SK-N-MC (cell line): ENCODE measurements at regions not wholly inside any gene's neighbourhood (a gene's known extent, or its start where the extent isn't known, plus 50 kb on each side); places are given as distances from the start of the nearest gene placed in this dataset.

Experiments used
- DNase-seq: peaks from one replicate; pipeline ENCODE4 v3.0.0-alpha.2; 2011; ENCODE audit warnings: low read depth, low spot score
- H3K27ac ChIP-seq: fragments of 200-600 bp; sonication (generic); 2 replicates; pipeline ENCODE4 v1.5.1; 2016; ENCODE audit warnings: mixed run types
- H3K36me3 ChIP-seq: fragments of 200-600 bp; sonication (generic); 2 replicates; pipeline ENCODE4 v1.6.1; 2017; ENCODE audit warnings: antibody characterized with exemption, low read length, mixed read lengths; ENCODE audit not compliant: insufficient read depth
- H3K4me3 ChIP-seq: fragments of 200-600 bp; sonication (generic); 2 replicates; pipeline ENCODE4 v1.5.1; 2016
- H3K9ac ChIP-seq: fragments of 200-600 bp; sonication (generic); 2 replicates; pipeline ENCODE4 v1.8.0; 2017; ENCODE audit warnings: mixed run types, mixed read lengths; ENCODE audit not compliant: insufficient read length
- H3K9me3 ChIP-seq: fragments of 200-600 bp; sonication (generic); 2 replicates; pipeline ENCODE4 v1.6.1; 2017; ENCODE audit warnings: low read depth, mild to moderate bottlenecking, antibody characterized with exemption, low read length, moderate library complexity, mixed read lengths
- EZH2 ChIP-seq: fragments of 200-600 bp; sonication (generic); IDR thresholded peaks from one replicate; pipeline ENCODE4 v1.6.1; 2017; ENCODE audit warnings: antibody characterized with exemption
- FOXP2 ChIP-seq: optimal IDR thresholded peaks from 2 replicates; pipeline ENCODE3; 2011; ENCODE audit warnings: mild to moderate bottlenecking, moderate library complexity; ENCODE audit not compliant: insufficient read depth; ENCODE audit errors: extremely low read length, control extremely low read depth
- POLR2AphosphoS5 ChIP-seq: IDR thresholded peaks from 2 replicates; pipeline ENCODE4 v1.6.1; 2012; ENCODE audit warnings: mild to moderate bottlenecking, low read depth, low read length, borderline replicate concordance

DNA sequence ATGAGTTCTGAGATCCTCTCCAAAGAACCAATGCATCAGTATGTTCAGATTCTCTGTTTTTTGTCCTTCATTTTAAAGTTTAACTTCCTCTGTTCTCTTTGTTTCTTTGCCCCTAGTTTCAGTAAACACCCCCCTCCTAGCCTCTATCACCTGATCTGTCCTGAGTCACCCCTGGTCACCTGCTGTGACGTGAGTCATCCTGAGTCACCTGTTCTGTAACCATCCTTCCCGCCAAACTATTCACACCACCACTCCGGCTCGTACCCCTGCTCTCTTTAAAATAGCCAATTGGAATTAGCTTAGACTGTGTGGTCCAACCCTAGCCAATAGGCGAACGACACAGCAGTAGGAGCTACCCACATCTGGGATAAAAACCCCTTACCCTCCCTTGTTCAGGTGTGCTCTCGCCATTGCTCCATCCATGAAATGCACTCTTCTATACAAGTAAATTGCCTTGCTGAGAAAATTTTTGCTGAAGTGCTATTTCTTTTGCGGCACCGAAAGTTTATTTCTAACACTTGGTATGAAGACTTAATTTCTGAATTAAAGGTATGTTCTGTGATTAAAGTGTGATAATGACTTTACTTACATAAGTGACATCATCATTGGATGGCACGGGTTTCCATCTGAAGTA is 318.4 kb downstream of the AASDHPPT start:
- H3K36me3 ChIP-seq: no peaks in the 10 kb centered on the region
- no peaks in the 10 kb centered on the region for H3K9me3 ChIP-seq
- no peak for DNase-seq
- no peak overlapping the region for H3K9ac ChIP-seq
- H3K27ac ChIP-seq: no peak overlapping the region
- TF ChIP-seq FOXP2: no peak
- H3K4me3 ChIP-seq: no peak overlapping the region

- H3K27ac ChIP-seq: no peak overlapping the region
- no peak overlapping the region for H3K9ac ChIP-seq
- H3K4me3 ChIP-seq: no peak overlapping the region
Observed at GRCh38 chr11:106397787-106398501, 320.5 kb downstream of the AASDHPPT start.

DNA sequence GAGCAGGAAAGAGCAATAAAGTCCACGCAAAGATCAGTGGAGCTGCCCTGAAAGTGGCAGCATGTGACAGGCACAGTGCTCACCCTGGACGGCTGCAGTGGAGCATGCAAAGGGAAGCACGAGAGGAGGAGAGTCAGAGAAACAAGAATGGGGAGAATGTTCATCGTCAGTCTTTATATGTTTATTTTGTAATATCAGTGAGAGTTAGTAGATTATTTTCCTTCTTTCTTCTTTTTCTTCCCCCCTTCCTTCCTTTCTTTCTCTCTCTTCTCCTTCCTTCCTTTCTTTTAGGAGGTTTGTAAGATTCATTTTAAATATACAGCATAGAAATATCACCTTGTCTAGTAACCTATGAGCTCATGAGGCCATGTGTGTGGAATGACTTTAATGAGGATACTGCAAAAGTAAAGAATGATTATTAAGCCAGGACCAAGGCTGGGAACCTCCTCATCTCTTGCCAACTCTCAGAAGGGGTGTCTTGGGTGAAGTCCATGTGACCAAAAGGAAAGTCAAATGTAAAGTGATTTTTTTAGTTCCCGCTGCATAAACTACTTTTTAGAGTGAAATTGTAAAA is 321.1 kb downstream of the AASDHPPT start:
- DNase-seq: no peak
- no peak for TF ChIP-seq POLR2AphosphoS5
- TF ChIP-seq FOXP2: no peak
- TF ChIP-seq EZH2: no peak
- H3K36me3 ChIP-seq: no peaks in the 10 kb centered on the region
- no peak overlapping the region for H3K9ac ChIP-seq
- no peaks in the 10 kb centered on the region for H3K9me3 ChIP-seq
- H3K4me3 ChIP-seq: no peak overlapping the region
- H3K27ac ChIP-seq: no peak overlapping the region

More at GRCh38 chr11:106397787-106398501, 320.5 kb downstream of the AASDHPPT start:
- TF ChIP-seq POLR2AphosphoS5: no peak
- TF ChIP-seq EZH2: no peak
- TF ChIP-seq FOXP2: no peak
- no peaks in the 10 kb centered on the region for H3K9me3 ChIP-seq
- H3K36me3 ChIP-seq: no peaks in the 10 kb centered on the region
- DNase-seq: no peak

DNA sequence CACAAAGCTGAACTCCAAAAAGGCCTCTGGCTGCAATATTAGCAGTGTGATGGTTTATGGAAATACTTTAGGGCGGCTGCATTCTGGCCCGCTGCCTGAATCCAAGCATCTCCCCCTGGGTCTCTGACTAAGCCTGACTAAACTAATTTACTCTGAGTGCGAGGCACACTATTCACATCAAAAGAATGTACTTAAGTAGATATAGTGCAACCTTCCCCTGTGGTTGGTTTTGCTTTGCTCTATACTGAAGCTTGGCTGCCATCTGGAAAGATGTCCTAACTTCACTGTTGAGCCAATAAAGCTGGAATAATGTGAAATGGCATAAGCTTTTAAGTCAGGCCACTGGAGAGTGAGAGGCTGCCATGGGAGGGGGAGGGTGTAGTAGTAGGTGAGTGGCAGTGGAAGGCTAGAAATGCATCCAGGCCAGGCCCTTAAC is 321.6 kb downstream of the AASDHPPT start:
- no peak overlapping the region for H3K4me3 ChIP-seq
- TF ChIP-seq EZH2: no peak
- no peak for TF ChIP-seq FOXP2
- no peak for TF ChIP-seq POLR2AphosphoS5
- no peak overlapping the region for H3K9ac ChIP-seq
- no peak overlapping the region for H3K27ac ChIP-seq
- no peak for DNase-seq
- H3K9me3 ChIP-seq: no peaks in the 10 kb centered on the region
- no peaks in the 10 kb centered on the region for H3K36me3 ChIP-seq

DNA sequence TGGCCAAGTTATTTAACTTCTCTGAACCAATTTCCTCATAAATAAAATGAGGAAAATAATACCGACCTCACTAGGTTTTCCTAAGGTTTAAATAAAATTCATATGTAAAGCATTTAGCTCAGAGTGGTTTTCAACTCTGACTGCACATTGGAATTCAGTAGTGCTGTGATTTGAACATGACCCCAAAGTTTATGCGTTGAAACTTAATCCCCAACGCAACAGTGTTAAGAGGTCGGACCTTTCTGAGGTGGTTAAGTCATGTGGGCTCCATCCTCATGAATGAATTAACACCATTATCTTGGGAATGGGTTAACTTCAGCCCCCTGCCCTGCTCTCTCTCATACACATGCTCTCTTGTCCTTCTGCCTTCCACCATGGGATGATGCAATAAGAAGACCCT is 322.2 kb downstream of the AASDHPPT start:
- no peak for TF ChIP-seq EZH2
- no peak for TF ChIP-seq POLR2AphosphoS5
- no peak for TF ChIP-seq FOXP2
- no peak overlapping the region for H3K27ac ChIP-seq
- H3K4me3 ChIP-seq: no peak overlapping the region
- no peak overlapping the region for H3K9ac ChIP-seq
- H3K36me3 ChIP-seq: no peaks in the 10 kb centered on the region
- H3K9me3 ChIP-seq: no peaks in the 10 kb centered on the region
- no peak for DNase-seq

GRCh38 chr11:106400949-106401570 is 323.6 kb downstream of the AASDHPPT start:
- DNase-seq: no peak
- Histone ChIP-seq H3K4me3 (no peak overlapping the region), H3K36me3 (no peaks in the 10 kb centered on the region), H3K9ac (no peak overlapping the region), H3K27ac (no peak overlapping the region), H3K9me3 (no peaks in the 10 kb centered on the region)
- TF ChIP-seq FOXP2: no peak
- no peak for TF ChIP-seq EZH2
- TF ChIP-seq POLR2AphosphoS5: no peak

DNA sequence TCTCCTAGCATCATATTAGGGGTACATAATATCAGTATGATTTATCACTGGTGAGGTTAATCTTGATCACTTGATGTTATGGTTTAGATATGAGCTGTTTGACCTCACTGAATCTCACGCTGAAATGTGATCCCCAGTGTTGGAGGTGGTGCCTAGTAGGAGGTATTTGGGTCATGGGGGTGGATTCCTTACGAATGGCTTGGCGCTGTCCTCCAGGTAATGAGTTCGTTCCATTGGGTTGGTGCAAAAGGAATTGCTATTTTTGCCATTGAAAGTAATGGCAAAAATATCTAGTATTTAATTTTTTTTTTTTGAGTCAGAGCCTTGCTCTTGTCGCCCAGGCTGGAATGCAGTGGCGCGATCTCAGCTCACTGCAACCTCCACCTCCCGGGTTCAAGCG is 326.3 kb downstream of the AASDHPPT start:
- Histone ChIP-seq H3K9ac (no peak overlapping the region), H3K36me3 (no peaks in the 10 kb centered on the region), H3K9me3 (no peaks in the 10 kb centered on the region), H3K4me3 (no peak overlapping the region), H3K27ac (no peak overlapping the region)
- DNase-seq: no peak
- TF ChIP-seq FOXP2 (no peak), EZH2 (no peak), POLR2AphosphoS5 (no peak)

GRCh38 chr11:106409222-106409621 is 331.8 kb downstream of the AASDHPPT start:
- TF ChIP-seq EZH2 (no peak), FOXP2 (no peak), POLR2AphosphoS5 (no peak)
- H3K4me3 ChIP-seq: no peak overlapping the region
- DNase-seq: no peak
- H3K9me3 ChIP-seq: no peaks in the 10 kb centered on the region
- no peak overlapping the region for H3K9ac ChIP-seq
- no peaks in the 10 kb centered on the region for H3K36me3 ChIP-seq
- H3K27ac ChIP-seq: no peak overlapping the region
